Mucosa of rectum (tissue), 2 donors: ENCODE measurements at regions not wholly inside any gene's neighbourhood (a gene's known extent, or its start where the extent isn't known, plus 50 kb on each side); places are given as distances from the start of the nearest gene placed in this dataset.

Source experiments
- H3K27ac ChIP-seq, 2 donors: one replicate each; pipeline ENCODE4 v1.7.0; 2013; ENCODE audit warnings: inconsistent platforms in 2 of 2, low read depth in 2 of 2, low read length in 2 of 2
- H3K27me3 ChIP-seq, 2 donors: one replicate each; pipeline ENCODE4 v1.7.0; 2013; ENCODE audit warnings: low read length in 2 of 2; ENCODE audit not compliant: control insufficient read depth in 2 of 2, insufficient read depth in 2 of 2
- H3K36me3 ChIP-seq, 2 donors: one replicate each; pipeline ENCODE4 v1.7.0; 2013; ENCODE audit warnings: low read length in 2 of 2; ENCODE audit not compliant: control insufficient read depth in 2 of 2, insufficient read depth in 2 of 2
- H3K4me1 ChIP-seq, 2 donors: one replicate each; pipeline ENCODE4 v1.7.0; 2013; ENCODE audit warnings: low read length in 2 of 2, mild to moderate bottlenecking in 1 of 2; ENCODE audit not compliant: control insufficient read depth in 2 of 2, insufficient read depth in 2 of 2
- H3K4me3 ChIP-seq, 2 donors: one replicate each; pipeline ENCODE4 v1.7.0; 2013; ENCODE audit warnings: low read length in 2 of 2
- H3K9ac ChIP-seq, 2 donors: one replicate each; pipeline ENCODE4 v1.7.0; 2013; ENCODE audit warnings: low read length in 2 of 2, low read depth in 1 of 2, mild to moderate bottlenecking in 1 of 2
- H3K9me3 ChIP-seq, 2 donors: one replicate each; pipeline ENCODE4 v1.7.0; 2013; ENCODE audit warnings: low read length in 2 of 2; ENCODE audit not compliant: control insufficient read depth in 2 of 2
- donor health status: healthy.
- donor health status: Normal muscosa, but diverticular disease.

DNA sequence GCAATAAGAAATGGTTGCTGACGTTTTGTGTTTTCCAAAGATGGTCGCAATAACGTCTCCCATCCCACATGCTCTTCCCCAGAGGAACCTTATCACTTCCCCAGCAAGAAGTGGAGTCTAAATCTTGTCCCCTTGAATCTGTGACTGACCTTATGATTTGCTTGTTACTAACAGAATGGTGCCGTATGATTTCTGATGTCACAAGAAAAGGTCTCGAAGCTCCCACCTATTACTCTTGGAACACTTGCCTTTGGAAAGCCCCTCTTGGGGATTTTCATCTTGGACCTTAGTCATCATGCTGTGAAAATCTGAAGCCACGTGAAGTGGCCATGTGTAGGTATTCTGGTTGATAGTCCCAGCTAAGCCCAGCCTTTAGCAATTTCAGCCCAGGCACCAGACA lies 86.2 kb upstream of the GLS start:
- no peaks in the 10 kb centered on the region for H3K27me3 ChIP-seq
- no peaks in the 10 kb centered on the region for H3K9me3 ChIP-seq
- no peak overlapping the region for H3K27ac ChIP-seq
- no peak overlapping the region for H3K9ac ChIP-seq
- no peaks in the 10 kb centered on the region for H3K4me1 ChIP-seq
- H3K36me3 ChIP-seq: no peaks in the 10 kb centered on the region
- H3K4me3 ChIP-seq: no peak overlapping the region

DNA sequence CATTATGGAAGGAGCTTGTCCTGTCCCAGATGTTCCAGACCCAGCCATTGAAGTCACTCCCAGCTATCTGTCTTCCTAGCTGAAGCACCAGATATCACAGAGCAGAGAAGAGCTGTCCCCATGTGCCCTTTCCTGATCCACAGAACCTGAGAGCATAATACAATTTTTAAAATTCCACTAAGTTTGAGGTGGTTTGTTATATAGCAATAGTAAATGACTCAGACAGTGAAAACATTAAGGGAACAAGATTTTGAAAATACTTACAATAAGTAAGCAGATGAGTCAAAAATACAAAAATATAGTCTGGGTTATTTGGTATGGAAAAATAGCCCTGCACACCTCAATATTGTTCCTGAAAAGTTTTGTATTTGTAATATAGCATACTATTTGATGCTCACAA lies 85.8 kb upstream of the GLS start:
- Histone ChIP-seq H3K9ac (no peak overlapping the region), H3K4me3 (no peak overlapping the region), H3K4me1 (no peaks in the 10 kb centered on the region), H3K27me3 (no peaks in the 10 kb centered on the region), H3K9me3 (no peaks in the 10 kb centered on the region), H3K36me3 (no peaks in the 10 kb centered on the region), H3K27ac (no peak overlapping the region)

DNA sequence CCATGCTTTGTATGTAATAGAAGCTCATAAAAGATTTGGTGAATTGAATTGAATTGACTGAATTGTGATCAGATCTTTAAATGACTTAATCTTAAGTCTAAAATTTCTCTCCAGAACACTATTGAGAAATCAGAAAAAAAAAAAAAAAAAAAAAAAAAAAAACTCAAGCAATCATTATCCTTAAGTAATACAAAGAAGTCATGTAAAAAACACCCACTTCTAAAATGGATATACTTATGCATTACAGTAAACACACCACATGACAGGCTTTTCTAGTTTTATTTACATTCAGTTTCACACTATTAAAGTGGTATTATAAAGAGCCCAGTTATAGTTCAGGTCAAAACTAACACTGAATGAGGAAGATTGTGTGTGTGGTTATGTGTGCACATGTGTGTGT lies 84.9 kb upstream of the GLS start:
- Histone ChIP-seq H3K4me1 (no peaks in the 10 kb centered on the region), H3K9me3 (no peaks in the 10 kb centered on the region), H3K36me3 (no peaks in the 10 kb centered on the region), H3K27ac (no peak overlapping the region), H3K9ac (no peak overlapping the region), H3K27me3 (no peaks in the 10 kb centered on the region), H3K4me3 (no peak overlapping the region)

DNA sequence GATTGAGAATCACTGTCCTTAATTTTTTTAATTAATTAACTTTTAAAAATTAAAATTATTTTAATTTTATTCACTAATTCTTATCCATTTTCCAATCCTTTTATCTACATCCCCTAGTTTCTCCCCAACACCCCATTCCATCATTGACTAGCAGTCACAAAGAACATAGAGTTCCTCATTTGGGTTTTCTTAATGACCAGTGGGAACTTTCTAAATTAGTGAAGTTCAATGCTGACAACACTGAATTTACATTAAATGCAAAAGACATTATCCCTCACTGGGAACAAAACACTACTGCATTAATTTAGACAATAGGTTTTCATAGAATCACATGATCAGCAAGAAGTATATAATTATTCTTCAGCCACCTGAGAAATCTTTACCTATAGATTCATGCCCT lies 80.6 kb upstream of the GLS start:
- no peak overlapping the region for H3K27ac ChIP-seq
- no peaks in the 10 kb centered on the region for H3K27me3 ChIP-seq
- H3K9ac ChIP-seq: no peak overlapping the region
- H3K4me1 ChIP-seq: peaks cover 0 to 5% of the 10 kb centered on the region in 2 donors
- H3K9me3 ChIP-seq: no peaks in the 10 kb centered on the region
- no peaks in the 10 kb centered on the region for H3K36me3 ChIP-seq
- H3K4me3 ChIP-seq: no peak overlapping the region

DNA sequence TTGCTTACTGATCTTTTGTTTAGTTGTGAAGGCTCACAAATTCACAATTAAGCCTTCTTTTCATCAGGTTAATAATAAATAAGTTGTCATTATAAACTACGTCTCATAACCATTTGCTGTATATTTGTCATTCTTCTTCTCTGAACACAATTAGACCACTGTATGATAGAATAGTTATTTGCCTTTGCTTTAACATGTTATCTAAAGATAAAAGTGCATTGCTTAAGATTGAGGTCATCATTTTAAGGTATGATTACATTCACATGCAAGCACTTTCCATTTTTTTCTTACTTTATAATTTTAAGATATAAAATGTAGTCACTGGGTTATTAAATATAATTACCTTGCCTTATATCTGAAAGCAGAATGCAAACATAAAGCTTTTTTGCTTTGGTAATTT lies 80.1 kb upstream of the GLS start:
- no peak overlapping the region for H3K4me3 ChIP-seq
- no peak overlapping the region for H3K27ac ChIP-seq
- no peaks in the 10 kb centered on the region for H3K36me3 ChIP-seq
- H3K4me1 ChIP-seq: peaks cover 0 to 5% of the 10 kb centered on the region in 2 donors
- no peaks in the 10 kb centered on the region for H3K27me3 ChIP-seq
- no peaks in the 10 kb centered on the region for H3K9me3 ChIP-seq
- no peak overlapping the region for H3K9ac ChIP-seq

DNA sequence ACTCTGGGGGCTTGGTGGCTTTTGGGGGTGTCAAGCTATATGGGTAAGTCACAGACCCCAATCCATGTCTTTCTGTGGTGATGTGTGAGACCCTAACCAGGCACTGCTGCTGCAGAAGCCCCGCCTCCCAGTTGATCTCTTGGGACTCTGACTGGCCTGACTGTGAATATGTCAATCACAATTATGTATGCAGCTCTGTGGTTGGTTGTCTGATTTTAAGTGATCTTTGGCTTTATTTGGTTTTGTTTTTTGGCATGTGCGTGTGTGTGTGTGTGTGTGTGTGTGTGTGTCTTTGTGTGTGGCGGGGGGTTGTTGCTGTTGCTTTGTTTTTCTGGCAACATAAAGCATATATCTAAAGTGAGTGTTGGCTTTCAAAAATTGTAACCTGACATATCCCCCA lies 78.5 kb upstream of the GLS start:
- H3K9me3 ChIP-seq: no peaks in the 10 kb centered on the region
- H3K9ac ChIP-seq: no peak overlapping the region
- no peak overlapping the region for H3K4me3 ChIP-seq
- H3K4me1 ChIP-seq: peaks cover 0 to 5% of the 10 kb centered on the region in 2 donors
- no peak overlapping the region for H3K27ac ChIP-seq
- no peaks in the 10 kb centered on the region for H3K36me3 ChIP-seq
- H3K27me3 ChIP-seq: no peaks in the 10 kb centered on the region

DNA sequence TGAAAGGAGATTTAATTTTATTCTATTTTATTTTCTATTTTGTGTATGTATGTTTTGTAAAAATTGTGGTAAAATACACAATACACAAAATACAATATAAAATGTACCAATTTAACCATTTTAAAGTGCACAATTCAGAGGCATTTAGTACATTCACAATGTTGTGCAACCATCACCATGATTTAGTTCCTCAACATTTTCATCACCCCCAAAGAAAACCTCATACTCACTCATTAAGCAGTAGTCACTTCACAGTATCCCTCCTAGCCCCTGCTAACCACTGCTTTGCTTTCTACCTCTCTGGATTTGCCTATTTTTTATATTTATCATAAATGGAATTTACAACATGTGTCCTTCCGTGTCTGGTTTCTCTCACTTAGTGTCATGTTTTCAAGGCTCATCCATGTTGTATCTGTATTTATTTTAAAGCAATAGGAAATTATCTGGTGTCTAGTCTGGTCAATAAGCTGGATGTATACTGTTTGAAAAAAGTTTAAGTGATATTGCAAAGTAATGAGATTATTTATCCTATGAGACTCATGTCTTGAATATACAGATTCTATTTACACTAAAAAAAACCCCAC lies 77.9 kb upstream of the GLS start:
- H3K4me3 ChIP-seq: no peak overlapping the region
- H3K27ac ChIP-seq: no peak overlapping the region
- H3K9ac ChIP-seq: no peak overlapping the region
- no peaks in the 10 kb centered on the region for H3K36me3 ChIP-seq
- H3K27me3 ChIP-seq: no peaks in the 10 kb centered on the region
- H3K4me1 ChIP-seq: peaks cover 0 to 5% of the 10 kb centered on the region in 2 donors
- no peaks in the 10 kb centered on the region for H3K9me3 ChIP-seq

DNA sequence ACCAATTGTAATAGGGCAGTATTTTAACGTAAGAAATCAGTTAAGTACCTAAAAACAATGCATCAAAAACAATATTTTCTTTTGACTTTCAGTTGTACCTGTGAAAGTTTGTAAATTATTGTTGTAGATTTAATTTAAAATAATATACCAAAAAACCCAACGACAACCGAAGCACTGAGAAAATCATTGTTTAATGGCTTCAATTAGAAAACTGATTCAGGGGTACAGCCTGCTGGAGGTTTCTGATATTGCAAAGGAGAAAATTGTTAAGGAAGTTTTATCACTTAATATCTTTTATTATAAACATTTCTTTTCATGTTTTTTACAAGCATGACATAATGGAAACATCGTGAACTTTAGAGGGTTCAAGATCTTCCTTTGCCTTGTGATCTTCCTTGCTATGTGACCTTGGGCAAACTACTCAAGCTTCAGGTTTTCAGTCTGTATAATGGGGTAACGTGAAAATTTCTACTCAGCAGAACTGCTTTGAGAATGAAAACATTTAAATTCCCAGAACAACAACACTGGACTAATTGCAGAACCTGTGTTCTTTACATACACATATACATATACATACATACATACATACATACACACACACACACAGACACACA lies 76.3 kb upstream of the GLS start:
- H3K27me3 ChIP-seq: no peaks in the 10 kb centered on the region
- no peaks in the 10 kb centered on the region for H3K36me3 ChIP-seq
- H3K4me1 ChIP-seq: peaks cover 7 to 15% of the 10 kb centered on the region in 2 donors
- no peak overlapping the region for H3K9ac ChIP-seq
- no peak overlapping the region for H3K4me3 ChIP-seq
- H3K27ac ChIP-seq: no peak overlapping the region
- no peaks in the 10 kb centered on the region for H3K9me3 ChIP-seq

DNA sequence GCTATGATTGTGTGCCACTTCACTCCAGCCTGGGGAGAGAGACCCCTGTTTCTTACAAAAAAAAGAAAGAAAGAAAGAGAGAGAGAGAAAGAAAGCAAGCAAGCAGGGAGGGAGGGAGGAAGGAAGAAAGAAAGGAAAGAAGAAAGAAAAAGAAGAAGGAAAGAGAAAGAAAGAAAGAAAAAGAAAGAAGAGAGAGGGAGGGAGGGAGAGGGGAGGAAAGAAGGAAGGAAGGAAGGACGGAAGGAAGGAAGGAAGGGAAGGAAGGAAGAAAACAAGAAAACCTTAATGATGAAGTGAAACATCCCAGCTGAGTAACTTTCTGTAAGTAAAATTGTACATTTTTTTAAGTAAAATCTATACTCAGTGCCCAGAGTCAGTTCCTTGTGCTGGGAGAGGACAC lies 75.5 kb upstream of the GLS start:
- no peaks in the 10 kb centered on the region for H3K27me3 ChIP-seq

DNA sequence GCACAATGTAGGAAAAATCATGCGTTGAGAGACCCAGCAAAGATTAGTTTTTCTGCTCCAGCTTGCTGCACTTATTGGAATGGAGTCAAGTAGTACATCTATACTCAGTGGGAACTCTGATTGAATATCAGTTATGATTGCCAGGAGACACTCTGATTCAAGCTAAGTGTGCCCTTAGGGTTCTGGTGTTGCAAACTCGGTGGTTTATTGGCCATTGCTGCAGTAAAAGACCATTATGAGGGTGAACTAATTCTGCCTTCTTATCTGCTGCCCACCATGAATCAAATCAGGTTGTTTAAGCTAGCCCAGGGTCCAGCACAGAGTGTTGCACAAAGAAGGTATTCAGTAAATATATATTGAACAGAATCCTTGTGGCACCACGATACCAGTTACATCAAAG lies 74.8 kb upstream of the GLS start:
- no peaks in the 10 kb centered on the region for H3K9me3 ChIP-seq
- H3K36me3 ChIP-seq: no peaks in the 10 kb centered on the region
- no peak overlapping the region for H3K4me3 ChIP-seq
- H3K27me3 ChIP-seq: no peaks in the 10 kb centered on the region
- peaks cover 17 to 27% of the 10 kb centered on the region in 2 donors for H3K4me1 ChIP-seq
- H3K27ac ChIP-seq: no peak overlapping the region
- no peak overlapping the region for H3K9ac ChIP-seq

More for the DNA sequence above, 75.5 kb upstream of the GLS start:
- no peak overlapping the region for H3K4me3 ChIP-seq
- H3K9ac ChIP-seq: no peak overlapping the region
- H3K36me3 ChIP-seq: no peaks in the 10 kb centered on the region
- H3K27ac ChIP-seq: no peak overlapping the region
- peaks cover 14 to 24% of the 10 kb centered on the region in 2 donors for H3K4me1 ChIP-seq
- H3K9me3 ChIP-seq: no peaks in the 10 kb centered on the region
